ENCODE measurements at regions not wholly inside any gene's neighbourhood (a gene's known extent, or its start where the extent isn't known, plus 50 kb on each side); places are given as distances from the start of the nearest gene placed in this dataset.

- no peak for TF ChIP-seq CTCF (IDR thresholded peaks at IDR 0.05)
- TF ChIP-seq POLR2A (IDR thresholded peaks at IDR 0.05), result no peak
Observed at GRCh38 chr2:147543056-147543455, 301.8 kb upstream of the ACVR2A start.

Data from uterus (tissue), 2 donors.